ENCODE measurements at regions not wholly inside any gene's neighbourhood (a gene's known extent, or its start where the extent isn't known, plus 50 kb on each side); places are given as distances from the start of the nearest gene placed in this dataset.

- DNase-seq (ENCODE audit: low read depth): peak; percentile 27
Observed at GRCh38 chr4:153138736-153139135, 65.5 kb upstream of the TRIM2 start.

- no peak for DNase-seq (ENCODE audit: low read depth)
Observed at GRCh38 chr4:153140294-153140693, 63.9 kb upstream of the TRIM2 start.

GRCh38 chr4:153141238-153141637 lies 63.0 kb upstream of the TRIM2 start:
- DNase-seq (ENCODE audit: low read depth): no peak

- DNase-seq (ENCODE audit: low read depth): no peak
Observed at GRCh38 chr4:153142700-153143438, 61.4 kb upstream of the TRIM2 start.

GRCh38 chr4:153143527-153144348 lies 60.5 kb upstream of the TRIM2 start:
- no peak for DNase-seq (ENCODE audit: low read depth)

DNA sequence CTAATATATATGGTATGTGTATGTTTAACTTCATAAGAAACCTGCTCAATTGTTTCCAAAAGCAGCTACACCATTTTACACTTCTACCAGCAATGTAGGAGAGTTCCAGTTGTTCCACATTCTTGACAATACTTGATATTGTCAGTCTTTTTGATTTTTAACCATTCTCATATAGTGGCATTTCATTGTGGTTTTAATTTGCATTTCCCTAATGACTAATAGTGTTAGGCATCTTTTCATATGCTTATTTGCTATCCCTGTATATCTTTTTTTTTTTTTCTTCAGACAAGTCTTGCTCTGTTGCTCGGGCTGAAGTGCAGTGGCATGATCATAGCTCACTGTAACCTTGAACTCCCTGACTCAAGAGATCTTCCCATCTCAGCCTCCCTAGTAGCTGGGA lies 58.2 kb upstream of the TRIM2 start:
- no peak for DNase-seq (ENCODE audit: low read depth)

DNA sequence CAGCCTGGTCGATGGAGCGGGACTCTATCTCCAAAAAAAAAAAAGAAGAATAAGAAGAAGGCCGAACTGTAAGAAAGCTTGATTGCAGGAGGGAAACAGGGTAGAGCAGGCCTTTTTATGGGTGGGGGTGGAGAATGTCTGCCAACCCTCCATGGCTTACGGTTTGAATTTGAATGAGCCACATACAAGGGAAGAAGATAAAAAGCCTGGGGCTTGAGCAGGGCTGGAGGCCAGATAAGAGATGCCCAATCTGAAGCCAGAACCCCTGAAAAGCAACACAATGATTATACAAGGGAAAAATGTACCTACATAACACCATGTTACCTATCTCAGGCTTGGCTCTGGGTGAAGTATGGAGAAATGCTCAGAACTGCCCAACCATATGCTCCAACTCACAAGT lies 57.3 kb upstream of the TRIM2 start:
- no peak for DNase-seq (ENCODE audit: low read depth)

- no peak for DNase-seq (ENCODE audit: low read depth)
Observed at GRCh38 chr4:153148791-153149190, 55.5 kb upstream of the TRIM2 start.

DNA sequence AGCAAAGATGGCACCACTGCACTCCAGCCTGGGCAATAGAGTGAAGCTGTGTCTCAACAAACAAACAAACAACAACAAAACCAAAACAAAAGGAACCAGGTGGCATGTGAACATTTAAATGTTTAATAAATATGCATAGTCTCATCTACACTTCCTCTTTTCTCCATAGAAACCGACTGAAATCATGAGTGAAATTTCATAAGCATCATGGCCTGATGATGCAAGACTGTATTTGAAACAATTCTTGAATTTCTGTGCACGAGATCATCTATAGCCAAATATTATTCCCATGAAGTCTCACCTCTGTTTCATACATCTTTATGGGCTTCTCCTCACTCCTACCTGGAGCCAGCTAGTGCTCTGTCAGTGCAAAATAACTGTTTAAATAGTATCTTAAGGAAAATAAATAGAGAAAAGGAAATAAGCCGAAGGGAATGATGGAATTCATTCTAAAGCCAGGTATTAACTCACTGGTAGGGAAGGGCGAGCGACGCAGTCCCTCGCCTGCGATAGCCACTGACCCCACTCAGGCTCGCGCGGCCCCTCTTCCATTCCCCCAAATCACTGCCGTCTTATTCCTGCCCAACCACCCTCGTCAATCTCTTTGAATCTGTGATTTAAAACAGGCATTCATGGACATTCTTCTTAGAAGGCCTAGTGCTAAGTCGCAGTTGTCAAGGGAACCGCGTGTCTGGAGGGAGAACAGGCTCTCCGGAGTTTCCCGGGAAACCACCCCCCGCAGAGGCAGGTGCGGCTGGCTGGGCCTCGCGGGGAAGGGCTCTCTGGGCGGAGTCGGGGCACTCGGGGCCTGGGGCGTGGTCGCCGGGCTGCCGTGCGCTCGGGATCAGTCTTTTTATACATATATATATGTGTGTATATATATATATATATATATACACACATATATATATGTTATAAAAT lies 52.4 kb upstream of the TRIM2 start:
- DNase-seq (ENCODE audit: low read depth): no peak

- DNase-seq (ENCODE audit: low read depth): no peak
Observed at GRCh38 chr4:153152501-153153338, 51.5 kb upstream of the TRIM2 start.

DNA sequence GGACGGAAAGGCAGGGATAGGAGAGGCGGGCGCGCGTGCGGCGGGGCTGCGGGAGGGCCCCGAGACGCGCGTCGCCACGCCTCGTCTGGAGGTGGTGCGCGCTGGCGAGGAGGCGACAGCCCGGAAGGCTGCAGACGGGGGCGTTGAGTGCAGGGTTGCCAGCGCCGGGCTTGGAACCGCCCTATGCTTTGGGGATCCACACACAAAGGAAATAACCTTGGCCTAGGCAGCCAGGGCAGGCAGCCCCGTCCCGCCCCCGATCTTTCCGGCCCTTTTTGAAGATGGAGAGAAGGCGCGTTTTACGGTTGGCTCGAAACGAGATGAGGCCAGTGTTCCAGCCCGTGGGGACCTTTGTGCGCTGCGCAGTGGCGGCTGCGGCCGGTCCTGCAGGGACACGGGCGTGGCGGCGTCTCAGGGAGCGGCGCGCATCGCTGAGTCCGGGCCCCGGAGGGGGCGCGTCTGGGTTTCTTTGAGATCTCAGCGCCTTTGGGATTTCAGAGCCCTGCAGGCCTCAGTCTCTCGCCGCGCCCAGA lies 50.8 kb upstream of the TRIM2 start:
- no peak for DNase-seq (ENCODE audit: low read depth)

- no peak for DNase-seq (ENCODE audit: low read depth)
Observed at GRCh38 chr4:153154007-153154975, 50.0 kb upstream of the TRIM2 start.

All from CMK (cell line).